Karpas-422 (cell line): ENCODE measurements at regions not wholly inside any gene's neighbourhood (a gene's known extent, or its start where the extent isn't known, plus 50 kb on each side); places are given as distances from the start of the nearest gene placed in this dataset.

Source experiments
- DNase-seq: peaks from one replicate; pipeline ENCODE4 v3.0.0-alpha.2; 2015
- H2AFZ ChIP-seq: fragments of 200-600 bp; sonication (generic); 2 replicates; pipeline ENCODE4 v1.6.1; 2014; ENCODE audit warnings: antibody characterized with exemption, low read length, mixed read lengths
- H3K27ac ChIP-seq: fragments of 200-600 bp; sonication (generic); 2 replicates; pipeline ENCODE4 v1.5.1; 2014; ENCODE audit warnings: mild to moderate bottlenecking, low read length, moderate library complexity
- H3K27me3 ChIP-seq: fragments of 200-600 bp; sonication (generic); 2 replicates; pipeline ENCODE4 v1.6.1; 2014; ENCODE audit warnings: low read length, mixed read lengths
- H3K36me3 ChIP-seq: fragments of 200-600 bp; sonication (generic); 2 replicates; pipeline ENCODE4 v1.6.1; 2014; ENCODE audit warnings: low read length, mixed read lengths; ENCODE audit not compliant: insufficient read depth
- H3K4me1 ChIP-seq: fragments of 200-600 bp; sonication (generic); 2 replicates; pipeline ENCODE4 v1.6.1; 2014; ENCODE audit warnings: mild to moderate bottlenecking, low read length, mixed read lengths
- H3K4me2 ChIP-seq: fragments of 200-600 bp; sonication (generic); 2 replicates; pipeline ENCODE4 v1.6.1; 2014; ENCODE audit warnings: low read length, low read depth, mild to moderate bottlenecking; ENCODE audit not compliant: poor library complexity, severe bottlenecking
- H3K4me3 ChIP-seq: fragments of 200-600 bp; sonication (generic); 2 replicates; pipeline ENCODE4 v1.5.1; 2014; ENCODE audit warnings: mild to moderate bottlenecking, antibody characterized with exemption, low read length, mixed read lengths
- H3K79me2 ChIP-seq: fragments of 200-600 bp; sonication (generic); 2 replicates; pipeline ENCODE4 v1.6.1; 2014; ENCODE audit warnings: mild to moderate bottlenecking, low read length, mixed read lengths
- H3K9ac ChIP-seq: fragments of 200-600 bp; sonication (generic); 2 replicates; pipeline ENCODE4 v1.6.0; 2014; ENCODE audit warnings: low read length
- H3K9me2 ChIP-seq: fragments of 200-600 bp; sonication (generic), shearing (Covaris generic); replicated peaks from 2 replicates; pipeline ENCODE4 v1.6.0; 2014; ENCODE audit warnings: mild to moderate bottlenecking, low read length, moderate library complexity; ENCODE audit not compliant: insufficient read depth
- H3K9me3 ChIP-seq: fragments of 300-700, 200-600 bp; sonication (generic); 2 replicates; pipeline ENCODE4 v1.6.1; 2014; ENCODE audit warnings: low read length, mixed read lengths
- H4K20me1 ChIP-seq: fragments of 200-600 bp; sonication (generic); 2 replicates; pipeline ENCODE4 v1.6.1; 2014; ENCODE audit warnings: mild to moderate bottlenecking, antibody characterized with exemption, low read length, low read depth; ENCODE audit not compliant: insufficient read depth

DNA sequence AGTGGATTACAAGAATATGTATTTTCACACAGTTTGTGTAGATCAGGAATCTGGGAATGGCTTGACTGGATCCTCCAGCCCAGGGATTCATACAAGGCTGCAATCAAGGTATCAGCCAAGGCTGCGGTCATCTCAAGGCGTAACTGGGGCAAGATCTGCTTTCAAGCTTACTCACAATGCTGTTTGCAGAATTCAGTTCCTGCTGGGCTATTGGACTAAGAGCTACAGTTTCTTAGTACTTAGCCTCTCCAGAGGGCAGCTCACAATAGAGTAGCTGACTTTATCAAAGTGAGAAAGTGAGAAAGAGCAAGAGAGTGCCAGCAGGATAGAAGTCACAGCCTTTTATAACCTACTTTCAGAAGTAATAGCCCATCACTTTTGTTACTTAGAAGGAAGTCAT, 211.0 kb downstream of the MAP2K6 start:
- 0 out of 2 replicates have a peak, but pooled peaks cover 7% of the 10 kb centered on the region for H3K27me3 ChIP-seq
- no peaks in the 10 kb centered on the region for H3K9me3 ChIP-seq
- no peaks in the 10 kb centered on the region for H3K4me1 ChIP-seq
- H3K4me2 ChIP-seq: no peak overlapping the region
- H3K79me2 ChIP-seq: no peaks in the 10 kb centered on the region
- no peaks in the 10 kb centered on the region for H4K20me1 ChIP-seq
- H3K27ac ChIP-seq: no peak overlapping the region
- H3K9ac ChIP-seq: no peak overlapping the region
- peak; percentile 40 for DNase-seq
- 0 out of 2 replicates have a peak overlapping the region, but pooled peaks have one; percentile 1 for H2AFZ ChIP-seq
- no peak overlapping the region for H3K4me3 ChIP-seq
- no peaks in the 10 kb centered on the region for H3K9me2 ChIP-seq
- H3K36me3 ChIP-seq: no peaks in the 10 kb centered on the region

DNA sequence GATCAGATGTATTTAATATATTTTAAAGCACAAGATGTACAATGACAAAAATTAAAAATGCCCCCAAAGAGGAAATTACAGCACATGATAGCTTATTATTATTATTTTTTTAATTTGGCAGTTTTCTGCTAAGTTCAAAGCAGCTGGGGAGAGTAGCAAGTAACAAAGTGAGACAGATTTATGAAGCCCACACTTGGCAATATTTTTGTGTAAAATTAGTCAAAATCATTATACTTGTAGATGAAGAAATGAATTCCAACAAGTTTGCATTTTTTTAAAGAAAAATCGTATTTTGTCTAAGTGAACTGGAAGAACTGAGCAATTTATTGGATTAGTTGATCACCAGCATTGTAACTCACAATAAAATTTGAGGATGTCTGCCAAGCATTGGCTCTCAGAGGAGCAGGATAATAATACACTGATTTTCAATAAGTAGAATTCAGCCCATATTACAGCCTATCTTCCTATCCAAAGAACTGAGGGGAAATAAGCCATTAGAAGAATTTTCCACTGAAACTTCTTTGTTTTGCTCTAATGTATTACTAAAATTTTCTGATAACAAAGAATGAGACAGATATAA, 215.6 kb downstream of the MAP2K6 start:
- Histone ChIP-seq H3K9ac (no peak overlapping the region), H3K27me3 (no peaks in the 10 kb centered on the region), H3K27ac (no peak overlapping the region), H3K4me1 (no peaks in the 10 kb centered on the region), H3K36me3 (no peaks in the 10 kb centered on the region), H2AFZ (no peak overlapping the region), H4K20me1 (no peaks in the 10 kb centered on the region), H3K9me2 (no peaks in the 10 kb centered on the region), H3K79me2 (no peaks in the 10 kb centered on the region), H3K4me3 (no peak overlapping the region), H3K9me3 (no peaks in the 10 kb centered on the region), H3K4me2 (no peak overlapping the region)
- DNase-seq: peak; percentile 31

DNA sequence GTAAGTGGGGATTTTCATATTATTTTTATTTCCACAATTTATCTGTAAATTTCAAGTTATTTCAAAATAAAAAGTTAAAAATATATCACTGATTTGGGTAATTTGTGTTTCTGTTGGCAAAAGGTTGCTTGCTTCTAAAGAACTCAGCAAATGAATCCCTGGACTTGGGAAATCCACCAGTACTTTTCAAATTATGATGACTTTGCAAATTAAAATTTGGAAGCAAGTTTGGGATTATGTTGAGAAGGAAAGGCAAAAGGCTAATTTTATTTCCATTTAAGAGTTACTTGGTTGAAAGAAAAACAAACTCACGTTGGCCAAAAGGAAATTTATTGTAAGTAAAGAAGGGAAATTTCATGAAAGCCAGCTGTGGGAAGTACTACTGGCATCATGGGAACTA, 220.3 kb downstream of the MAP2K6 start:
- no peak overlapping the region for H3K4me3 ChIP-seq
- no peaks in the 10 kb centered on the region for H3K9me2 ChIP-seq
- no peaks in the 10 kb centered on the region for H3K79me2 ChIP-seq
- DNase-seq: no peak
- H3K27ac ChIP-seq: no peak overlapping the region
- no peaks in the 10 kb centered on the region for H3K9me3 ChIP-seq
- H2AFZ ChIP-seq: no peak overlapping the region
- no peaks in the 10 kb centered on the region for H3K36me3 ChIP-seq
- no peaks in the 10 kb centered on the region for H3K27me3 ChIP-seq
- H3K9ac ChIP-seq: no peak overlapping the region
- peaks cover 12% of the 10 kb centered on the region for H3K4me1 ChIP-seq
- no peaks in the 10 kb centered on the region for H4K20me1 ChIP-seq
- no peak overlapping the region for H3K4me2 ChIP-seq

DNA sequence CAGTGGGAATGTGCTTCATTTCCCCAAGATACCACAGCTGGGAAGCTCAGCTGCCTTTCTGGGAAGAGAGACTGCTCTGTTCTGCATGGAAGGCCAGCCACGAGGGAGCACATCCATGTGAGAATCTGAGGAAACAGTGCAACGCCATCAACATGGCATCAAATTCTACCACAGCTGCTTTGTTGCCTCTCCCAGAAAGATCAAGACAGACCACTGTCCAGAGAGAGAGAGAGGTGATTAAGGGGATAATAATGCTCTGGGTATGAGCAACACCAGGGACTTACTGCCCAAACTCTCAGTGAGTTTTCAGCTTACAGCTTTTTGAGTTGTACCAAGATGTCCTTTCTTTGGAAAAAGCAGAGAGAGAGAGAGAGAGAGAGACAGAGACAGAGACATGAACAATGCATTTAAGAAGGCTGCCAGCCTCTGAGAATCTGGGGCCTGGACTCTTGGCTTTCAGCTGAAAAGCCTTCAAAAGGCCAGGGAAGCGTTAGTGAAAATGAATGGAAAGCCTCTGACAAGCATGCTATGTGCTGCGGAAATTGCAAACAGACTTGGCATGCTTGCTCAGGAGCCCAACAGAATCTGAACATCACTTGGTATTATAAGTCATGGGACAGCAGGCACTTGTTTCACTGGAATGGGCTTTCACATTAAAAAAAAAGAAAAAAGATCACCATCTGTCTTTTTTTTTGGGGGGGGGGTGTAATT, 223.1 kb downstream of the MAP2K6 start:
- H3K9me3 ChIP-seq: no peaks in the 10 kb centered on the region
- H3K36me3 ChIP-seq: no peaks in the 10 kb centered on the region
- H3K27ac ChIP-seq: no peak overlapping the region
- H3K4me2 ChIP-seq: no peak overlapping the region
- H3K27me3 ChIP-seq: no peaks in the 10 kb centered on the region
- no peak overlapping the region for H3K4me3 ChIP-seq
- H4K20me1 ChIP-seq: no peaks in the 10 kb centered on the region
- H3K9me2 ChIP-seq: no peaks in the 10 kb centered on the region
- no peak overlapping the region for H3K9ac ChIP-seq
- no peaks in the 10 kb centered on the region for H3K79me2 ChIP-seq
- peak; percentile 23 for DNase-seq
- H3K4me1 ChIP-seq: peaks cover 14% of the 10 kb centered on the region
- no peak overlapping the region for H2AFZ ChIP-seq

DNA sequence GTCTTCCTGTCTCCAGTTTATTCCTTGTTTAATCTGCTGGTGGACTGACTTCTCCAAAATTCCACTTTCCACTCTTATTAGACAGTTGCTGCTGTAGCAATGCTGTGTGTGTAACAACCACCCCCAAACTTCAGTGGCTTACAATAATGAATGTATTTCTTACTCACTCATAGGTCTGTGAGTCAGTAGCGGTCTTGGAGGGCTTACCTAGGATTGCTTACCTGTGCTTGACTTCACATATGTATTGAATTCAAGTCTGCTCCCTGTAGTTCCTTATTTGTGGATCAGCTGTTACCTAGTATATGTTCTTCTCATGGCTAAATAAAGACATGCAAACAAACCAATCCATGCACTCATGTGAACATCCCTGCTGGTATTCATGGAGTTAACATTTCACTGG, 224.6 kb downstream of the MAP2K6 start:
- no peak for DNase-seq
- no peaks in the 10 kb centered on the region for H3K27me3 ChIP-seq
- no peaks in the 10 kb centered on the region for H3K36me3 ChIP-seq
- H3K9me3 ChIP-seq: no peaks in the 10 kb centered on the region
- no peak overlapping the region for H3K27ac ChIP-seq
- H3K9me2 ChIP-seq: no peaks in the 10 kb centered on the region
- no peak overlapping the region for H3K4me2 ChIP-seq
- H2AFZ ChIP-seq: no peak overlapping the region
- H3K4me3 ChIP-seq: no peak overlapping the region
- H3K79me2 ChIP-seq: no peaks in the 10 kb centered on the region
- peaks cover 14% of the 10 kb centered on the region for H3K4me1 ChIP-seq
- H4K20me1 ChIP-seq: no peaks in the 10 kb centered on the region
- no peak overlapping the region for H3K9ac ChIP-seq

- Histone ChIP-seq H3K9ac (no peak overlapping the region), H3K27ac (no peak overlapping the region), H3K4me1 (peaks cover 14% of the 10 kb centered on the region), H3K79me2 (no peaks in the 10 kb centered on the region), H3K4me2 (no peak overlapping the region), H3K4me3 (no peak overlapping the region), H3K9me2 (no peaks in the 10 kb centered on the region), H3K27me3 (no peaks in the 10 kb centered on the region), H4K20me1 (no peaks in the 10 kb centered on the region), H2AFZ (peak overlapping the region; percentile 35; the same call in 1 of the 2 replicates), H3K9me3 (no peaks in the 10 kb centered on the region), H3K36me3 (no peaks in the 10 kb centered on the region)
- no peak for DNase-seq
Measured at GRCh38 chr17:69640073-69640472, 225.6 kb downstream of the MAP2K6 start.

- no peak for DNase-seq
- H2AFZ ChIP-seq: 0 out of 2 replicates have a peak overlapping the region, but pooled peaks have one; percentile 64
- no peaks in the 10 kb centered on the region for H3K9me3 ChIP-seq
- no peak overlapping the region for H3K9ac ChIP-seq
- H3K79me2 ChIP-seq: no peaks in the 10 kb centered on the region
- H3K4me1 ChIP-seq: peaks cover 13% of the 10 kb centered on the region
- no peaks in the 10 kb centered on the region for H3K27me3 ChIP-seq
- H3K9me2 ChIP-seq: no peaks in the 10 kb centered on the region
- no peaks in the 10 kb centered on the region for H4K20me1 ChIP-seq
- H3K27ac ChIP-seq: no peak overlapping the region
- no peak overlapping the region for H3K4me2 ChIP-seq
- no peaks in the 10 kb centered on the region for H3K36me3 ChIP-seq
- no peak overlapping the region for H3K4me3 ChIP-seq
Measured at GRCh38 chr17:69643686-69644085, 229.2 kb downstream of the MAP2K6 start.

DNA sequence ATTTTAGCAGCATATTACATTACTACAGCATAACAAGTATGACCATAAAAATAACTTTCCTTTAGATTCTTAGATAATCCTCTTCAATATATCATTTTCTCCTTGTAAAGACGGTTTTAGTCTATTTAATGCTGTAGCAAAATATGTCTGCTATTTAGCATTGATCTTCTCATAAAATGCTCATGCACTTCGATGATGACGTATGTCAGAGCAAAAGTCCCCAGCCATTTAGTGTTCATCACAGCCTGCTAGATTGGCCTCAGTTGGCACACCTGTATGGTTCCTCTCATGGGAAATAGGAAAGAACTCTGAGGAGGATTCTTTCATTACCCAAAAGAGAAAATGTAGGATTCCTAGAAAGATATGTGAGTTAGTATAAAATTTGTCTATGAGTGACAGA, 232.2 kb downstream of the MAP2K6 start:
- H3K9me2 ChIP-seq: no peaks in the 10 kb centered on the region
- no peak overlapping the region for H3K27ac ChIP-seq
- no peaks in the 10 kb centered on the region for H3K9me3 ChIP-seq
- H3K4me3 ChIP-seq: no peak overlapping the region
- H3K27me3 ChIP-seq: no peaks in the 10 kb centered on the region
- H3K36me3 ChIP-seq: no peaks in the 10 kb centered on the region
- no peaks in the 10 kb centered on the region for H3K4me1 ChIP-seq
- no peak overlapping the region for H3K4me2 ChIP-seq
- H4K20me1 ChIP-seq: no peaks in the 10 kb centered on the region
- H2AFZ ChIP-seq: no peak overlapping the region
- no peaks in the 10 kb centered on the region for H3K79me2 ChIP-seq
- DNase-seq: no peak
- H3K9ac ChIP-seq: no peak overlapping the region
